MCF 10A (cell line): ENCODE measurements at regions not wholly inside any gene's neighbourhood (a gene's known extent, or its start where the extent isn't known, plus 50 kb on each side); places are given as distances from the start of the nearest gene placed in this dataset.

ENCODE experiments used
- BruUV-seq: library from RNA; stranded (reverse); fragments of 400-500 nt; replicated peaks from 2 replicates; lab custom pipeline; 2021; lab: Mats Ljungman, UMichigan
- CTCF ChIA-PET: fragments of 300-600 bp; sonication (Branson Sonifier 250); formaldehyde crosslinking; extraction: SDS; loops from one replicate; lab custom pipeline; 2021; ENCODE audit warnings: antibody characterized with exemption, inconsistent platforms; lab: Yijun Ruan, JAX
- POLR2A ChIA-PET: fragments of 300-600, 350-650 bp; sonication (Branson Sonifier 250); formaldehyde crosslinking; extraction: SDS; loops from one replicate; lab custom pipeline; 2020; ENCODE audit warnings: antibody characterized with exemption, inconsistent platforms; lab: Yijun Ruan, JAX
- DNase-seq: peaks from one replicate; pipeline ENCODE4 v3.0.0-alpha.2; 2018; ENCODE audit not compliant: unreplicated experiment
- H3K27ac Mint-ChIP-seq: one replicate; pipeline ENCODE4 v1.8.0; 2022; ENCODE audit warnings: mild to moderate bottlenecking, low read depth, mixed read lengths; ENCODE audit not compliant: unreplicated experiment
- H3K27me3 Mint-ChIP-seq: one replicate; pipeline ENCODE4 v1.8.0; 2022; ENCODE audit warnings: mixed read lengths; ENCODE audit not compliant: insufficient read depth, unreplicated experiment
- H3K36me3 Mint-ChIP-seq: one replicate; pipeline ENCODE4 v1.8.0; 2022; ENCODE audit warnings: mild to moderate bottlenecking, moderate library complexity, mixed read lengths; ENCODE audit not compliant: insufficient read depth, unreplicated experiment
- H3K4me1 Mint-ChIP-seq: one replicate; pipeline ENCODE4 v1.8.0; 2022; ENCODE audit warnings: mixed read lengths; ENCODE audit not compliant: insufficient read depth, unreplicated experiment
- H3K4me3 Mint-ChIP-seq: one replicate; pipeline ENCODE4 v1.8.0; 2022; ENCODE audit warnings: mild to moderate bottlenecking, moderate library complexity, mixed read lengths; ENCODE audit not compliant: unreplicated experiment
- H3K9me3 Mint-ChIP-seq: one replicate; pipeline ENCODE4 v1.8.0; 2022; ENCODE audit warnings: mixed read lengths; ENCODE audit not compliant: unreplicated experiment
- intact Hi-C: fragments of 100-400 bp; cut with micrococcal nuclease; formaldehyde crosslinking; loops from 2 replicates; pipeline ENCODE4 v1.14.1; 2022
- TF ChIP-seq, protein P1 (sequence below): fragments of 200-600 bp; IDR thresholded peaks from one replicate; pipeline ENCODE4 v1.8.0; 2022; ENCODE audit warnings: antibody characterized with exemption, mild to moderate bottlenecking; ENCODE audit not compliant: unreplicated experiment

DNA sequence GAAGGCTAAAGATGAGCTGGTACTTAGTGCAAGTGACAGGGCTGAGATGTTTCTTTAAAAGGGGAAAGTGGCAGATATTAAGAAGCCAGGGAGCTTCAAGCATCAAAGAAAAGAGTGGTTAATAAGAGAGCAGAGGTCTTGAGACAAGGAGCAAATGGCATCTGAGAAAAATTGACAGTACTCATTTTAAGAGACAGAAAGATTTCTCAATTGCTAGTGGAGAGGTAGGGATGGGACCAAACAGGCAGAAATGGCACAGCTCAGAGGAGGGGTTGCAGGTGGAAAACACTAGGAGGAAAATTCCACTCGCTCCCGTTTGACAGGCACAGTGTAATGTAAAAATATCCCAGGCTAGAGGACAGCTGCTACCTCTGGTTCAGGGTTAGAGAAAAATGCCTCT is 593.4 kb upstream of the LRATD1 start:
- Mint-ChIP-seq H3K9me3 (no peaks in the 10 kb centered on the region), H3K27ac (no peak overlapping the region), H3K4me3 (no peak overlapping the region), H3K4me1 (no peaks in the 10 kb centered on the region), H3K36me3 (no peaks in the 10 kb centered on the region), H3K27me3 (no peaks in the 10 kb centered on the region)
- DNase-seq = no peak
- TF ChIP-seq, protein P1, sequence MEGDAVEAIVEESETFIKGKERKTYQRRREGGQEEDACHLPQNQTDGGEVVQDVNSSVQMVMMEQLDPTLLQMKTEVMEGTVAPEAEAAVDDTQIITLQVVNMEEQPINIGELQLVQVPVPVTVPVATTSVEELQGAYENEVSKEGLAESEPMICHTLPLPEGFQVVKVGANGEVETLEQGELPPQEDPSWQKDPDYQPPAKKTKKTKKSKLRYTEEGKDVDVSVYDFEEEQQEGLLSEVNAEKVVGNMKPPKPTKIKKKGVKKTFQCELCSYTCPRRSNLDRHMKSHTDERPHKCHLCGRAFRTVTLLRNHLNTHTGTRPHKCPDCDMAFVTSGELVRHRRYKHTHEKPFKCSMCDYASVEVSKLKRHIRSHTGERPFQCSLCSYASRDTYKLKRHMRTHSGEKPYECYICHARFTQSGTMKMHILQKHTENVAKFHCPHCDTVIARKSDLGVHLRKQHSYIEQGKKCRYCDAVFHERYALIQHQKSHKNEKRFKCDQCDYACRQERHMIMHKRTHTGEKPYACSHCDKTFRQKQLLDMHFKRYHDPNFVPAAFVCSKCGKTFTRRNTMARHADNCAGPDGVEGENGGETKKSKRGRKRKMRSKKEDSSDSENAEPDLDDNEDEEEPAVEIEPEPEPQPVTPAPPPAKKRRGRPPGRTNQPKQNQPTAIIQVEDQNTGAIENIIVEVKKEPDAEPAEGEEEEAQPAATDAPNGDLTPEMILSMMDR = no peak
- ChIA-PET POLR2A (no interaction called here), CTCF (no interaction called here)
- intact Hi-C loops = no loop called here
- BruUV-seq = no TSS peak

DNA sequence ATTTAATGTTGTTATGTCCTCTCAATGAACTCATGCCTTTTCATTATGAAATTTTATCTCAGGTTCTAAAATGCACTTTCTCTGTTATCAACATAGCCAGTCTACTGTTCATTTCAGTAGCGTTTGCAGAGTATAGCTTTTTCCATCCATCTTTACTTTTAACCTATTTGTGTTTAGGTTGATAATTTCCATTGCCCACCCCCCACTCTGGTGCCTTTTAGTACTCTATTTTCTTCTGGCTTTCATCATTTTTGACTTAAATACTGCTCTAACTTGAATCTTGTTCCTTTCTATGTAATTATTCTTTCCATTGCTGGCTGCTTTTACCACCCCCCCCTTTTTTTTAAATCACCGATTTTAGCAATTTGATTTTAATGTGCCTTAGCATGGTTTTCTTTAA is 585.0 kb upstream of the LRATD1 start:
- H3K36me3 Mint-ChIP-seq = no peaks in the 10 kb centered on the region
- POLR2A ChIA-PET = no interaction called here

DNA sequence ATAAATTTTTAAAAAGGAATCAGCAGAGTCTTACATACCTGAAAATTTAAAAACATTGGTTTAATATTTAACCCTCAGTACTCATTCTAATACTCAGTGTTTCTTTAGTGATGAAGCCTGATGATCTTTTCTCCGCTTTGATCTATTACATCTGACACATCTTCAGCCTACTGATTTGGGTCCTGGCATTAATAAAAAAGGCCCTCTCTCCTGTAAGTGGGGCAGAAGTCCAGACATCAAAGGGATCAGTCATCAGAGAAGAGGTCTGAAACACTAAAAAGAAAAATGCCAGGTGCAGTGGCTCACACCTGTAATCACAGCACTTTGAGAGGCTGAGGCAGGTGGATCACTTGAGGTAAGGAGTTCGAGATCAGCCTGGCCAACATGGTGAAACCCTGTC is 581.1 kb upstream of the LRATD1 start:
- Mint-ChIP-seq H3K4me3 (no peak overlapping the region), H3K27me3 (no peaks in the 10 kb centered on the region), H3K4me1 (no peaks in the 10 kb centered on the region), H3K27ac (no peak overlapping the region), H3K9me3 (no peaks in the 10 kb centered on the region), H3K36me3 (peaks cover 6% of the 10 kb centered on the region)
- intact Hi-C loops = no loop called here
- TF ChIP-seq, protein P1 = no peak
- DNase-seq = no peak
- POLR2A ChIA-PET = no interaction called here
- CTCF ChIA-PET = no interaction called here
- BruUV-seq = no TSS peak

More for the DNA sequence above, 585.0 kb upstream of the LRATD1 start:
- H3K4me3 Mint-ChIP-seq = no peak overlapping the region
- TF ChIP-seq, protein P1 = no peak
- CTCF ChIA-PET = interaction anchor here (0.5 kb wide), 1 partner anchor 845 kb away, joined by 3 read pairs; no protein-coding TSS in a partner anchor
- no peaks in the 10 kb centered on the region for H3K4me1 Mint-ChIP-seq
- no TSS peak for BruUV-seq
- H3K27me3 Mint-ChIP-seq = no peaks in the 10 kb centered on the region
- no peak for DNase-seq
- intact Hi-C loops = no loop called here
- H3K9me3 Mint-ChIP-seq = no peaks in the 10 kb centered on the region
- H3K27ac Mint-ChIP-seq = no peak overlapping the region

DNA sequence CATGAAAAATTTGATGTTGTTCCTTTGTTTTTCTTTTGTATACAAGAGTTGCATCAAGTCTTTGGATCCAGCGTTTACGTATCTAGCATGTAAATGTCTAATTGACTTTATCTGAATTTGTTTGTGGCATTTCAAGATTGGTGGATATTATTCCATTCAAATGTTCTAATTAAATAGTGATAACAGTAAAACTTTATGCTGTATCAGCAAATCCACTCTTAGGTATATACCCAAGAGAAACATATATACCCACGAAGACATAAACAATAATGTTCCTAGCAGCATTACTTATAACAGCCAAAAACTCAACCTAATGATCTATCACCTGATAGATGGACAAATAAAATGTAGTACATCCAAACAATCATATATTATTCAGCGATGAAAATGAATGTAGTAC is 579.4 kb upstream of the LRATD1 start:
- Mint-ChIP-seq H3K4me3 (no peak overlapping the region), H3K4me1 (no peaks in the 10 kb centered on the region), H3K27ac (no peak overlapping the region), H3K27me3 (no peaks in the 10 kb centered on the region), H3K36me3 (peaks cover 6% of the 10 kb centered on the region), H3K9me3 (no peaks in the 10 kb centered on the region)
- no TSS peak for BruUV-seq
- TF ChIP-seq, protein P1 = no peak
- CTCF ChIA-PET = no interaction called here
- DNase-seq = no peak
- intact Hi-C loops = no loop called here
- POLR2A ChIA-PET = no interaction called here
